Hypothalamus (tissue), 51 donors: ENCODE measurements at regions not wholly inside any gene's neighbourhood (a gene's known extent, or its start where the extent isn't known, plus 50 kb on each side); places are given as distances from the start of the nearest gene placed in this dataset.

Experiments
- DNase-seq, 51 donors: peaks; one replicate each; lab custom pipeline; 2025; lab: John Stamatoyannopoulos, UW

DNA sequence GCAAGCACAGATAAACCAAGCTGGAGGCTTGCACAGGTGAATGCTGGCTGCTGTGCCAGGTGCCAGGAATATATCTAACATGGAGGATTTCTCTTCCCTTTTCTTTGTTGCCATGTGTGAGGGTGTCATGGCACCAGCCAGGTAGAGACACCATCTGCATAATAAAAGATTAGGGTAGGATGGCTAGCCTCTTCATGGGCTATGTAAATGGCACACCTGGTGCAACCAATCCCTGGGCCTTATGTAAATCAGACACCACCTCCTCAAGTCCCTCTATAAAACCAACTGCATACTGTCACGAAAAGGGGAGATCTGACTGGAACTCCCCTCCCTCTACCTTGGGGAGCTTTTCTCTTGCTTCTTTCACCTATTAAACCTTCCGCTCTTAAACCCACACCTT, 322.5 kb upstream of the POM121L12 start:
- no peak for DNase-seq

DNA sequence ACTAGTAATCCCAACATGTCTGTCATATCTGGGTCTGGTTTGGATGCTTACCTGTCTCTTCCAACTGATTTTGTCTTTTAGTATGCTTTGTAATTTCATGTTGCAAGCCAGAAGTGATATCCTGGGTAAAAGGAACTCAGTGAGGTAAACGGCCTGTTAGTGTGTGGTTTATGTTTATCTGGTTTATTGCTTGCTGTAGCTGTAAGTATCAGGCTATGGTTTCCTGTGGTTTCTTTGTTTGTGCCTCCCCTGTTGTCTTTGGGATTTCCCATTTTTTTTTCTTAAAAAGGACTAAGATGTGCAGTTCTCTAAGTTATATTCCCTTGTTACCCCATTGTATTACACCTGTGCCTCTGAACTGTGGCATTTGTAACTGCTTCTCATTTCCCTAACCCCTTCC, 323.5 kb upstream of the POM121L12 start:
- DNase-seq: no peak

DNA sequence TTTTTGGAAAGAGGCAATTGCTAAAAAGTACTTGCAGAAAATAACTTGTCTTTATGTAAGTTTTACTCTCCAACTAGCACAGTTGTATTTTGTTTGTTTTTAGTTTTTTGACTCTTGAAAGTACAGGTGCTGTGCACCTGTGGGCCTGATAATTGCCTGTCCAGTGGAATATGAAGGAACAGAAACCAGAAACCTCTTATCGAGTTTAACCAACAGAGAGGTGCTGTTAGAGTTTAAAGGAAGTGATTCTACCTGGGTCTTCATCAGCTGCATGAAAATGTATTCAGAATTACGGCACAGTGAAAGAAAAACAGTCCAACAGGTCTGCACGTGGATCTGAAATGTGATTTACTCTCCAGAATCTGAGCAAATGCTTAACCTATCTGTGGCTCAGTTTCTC, 326.6 kb upstream of the POM121L12 start:
- no peak for DNase-seq

DNA sequence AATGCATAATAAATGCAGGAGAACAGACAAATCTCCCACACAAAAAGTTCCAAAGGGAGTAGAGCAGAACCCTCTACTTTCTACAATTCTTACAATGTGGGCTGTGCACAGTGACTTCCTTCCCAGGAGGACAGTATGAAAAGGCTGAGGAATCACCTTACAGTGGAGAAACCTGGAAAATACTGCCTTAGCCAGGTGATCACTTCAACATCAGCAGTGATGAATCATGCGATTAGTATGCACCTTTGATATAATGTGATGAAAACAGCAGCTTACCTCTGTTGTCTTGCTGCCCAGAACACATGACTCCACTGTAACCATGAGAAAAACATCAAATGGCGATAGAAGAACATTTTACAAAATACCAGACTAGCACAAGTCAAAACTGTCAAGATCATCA, 329.7 kb upstream of the POM121L12 start:
- no peak for DNase-seq

DNA sequence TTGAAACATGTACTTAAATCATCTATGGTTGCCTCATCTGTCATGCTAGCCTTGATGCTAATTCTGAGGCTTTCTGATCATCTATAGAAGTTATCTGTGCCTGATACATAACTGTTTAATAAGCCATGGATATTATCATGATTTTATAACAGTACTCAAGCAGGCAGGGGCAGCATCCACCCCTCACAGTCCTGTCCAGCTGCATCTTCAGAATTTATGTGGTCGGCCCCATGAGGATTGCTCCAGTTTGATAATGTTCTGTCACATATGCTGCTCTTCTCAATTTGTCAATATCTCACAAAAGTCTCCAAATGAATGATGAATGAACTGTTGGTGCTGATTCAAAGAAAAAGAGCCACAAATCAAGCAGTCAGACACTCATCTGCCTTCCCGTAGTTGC, 335.1 kb upstream of the POM121L12 start:
- no peak for DNase-seq

DNA sequence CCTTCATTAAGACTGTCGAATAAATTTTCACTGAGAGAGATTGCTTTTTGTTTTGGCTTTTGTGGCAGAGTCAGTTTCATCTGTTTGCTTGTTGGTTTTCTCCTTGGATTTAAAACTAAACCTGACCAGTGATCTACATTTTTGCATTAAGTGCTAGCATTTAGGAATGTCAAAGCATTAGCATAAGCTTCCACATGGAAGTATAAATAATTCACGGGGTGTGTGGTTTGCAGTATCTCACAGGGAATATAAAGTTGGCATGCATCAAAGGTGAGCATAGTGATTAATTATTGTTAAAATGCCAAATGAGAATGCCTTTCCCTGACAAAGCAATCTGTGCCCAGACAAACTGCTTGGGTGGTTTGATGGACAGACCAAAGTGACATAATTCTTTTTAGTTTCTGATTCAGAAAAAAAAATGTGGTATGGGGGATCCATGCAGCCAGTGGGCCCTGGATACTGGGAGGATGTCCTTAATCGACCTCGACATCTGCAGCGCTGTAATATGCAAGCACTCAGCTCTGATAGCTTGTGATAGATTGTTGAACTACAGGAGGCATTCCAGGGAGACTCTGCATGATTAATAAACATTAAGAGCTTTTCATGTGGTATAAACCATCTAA, 339.3 kb upstream of the POM121L12 start:
- no peak for DNase-seq

DNA sequence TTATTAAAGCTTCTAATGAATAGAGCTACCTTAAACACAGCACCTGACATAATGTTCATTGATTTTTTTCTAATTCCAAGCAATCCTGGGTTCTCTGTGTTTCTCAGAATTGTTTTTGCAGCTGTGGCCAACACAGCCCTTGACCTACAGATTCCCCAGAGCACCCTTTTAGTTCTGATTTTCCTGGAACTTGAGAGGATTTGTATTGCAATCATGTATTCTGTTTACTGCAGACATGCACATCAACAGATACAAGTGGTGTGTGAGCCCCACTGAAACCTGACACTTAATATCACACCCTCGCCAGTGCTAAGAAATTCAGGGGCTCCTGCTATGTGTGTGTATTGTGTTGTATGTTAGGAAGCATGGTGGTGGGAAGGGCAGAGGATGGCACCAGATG, 344.2 kb upstream of the POM121L12 start:
- no peak for DNase-seq

DNA sequence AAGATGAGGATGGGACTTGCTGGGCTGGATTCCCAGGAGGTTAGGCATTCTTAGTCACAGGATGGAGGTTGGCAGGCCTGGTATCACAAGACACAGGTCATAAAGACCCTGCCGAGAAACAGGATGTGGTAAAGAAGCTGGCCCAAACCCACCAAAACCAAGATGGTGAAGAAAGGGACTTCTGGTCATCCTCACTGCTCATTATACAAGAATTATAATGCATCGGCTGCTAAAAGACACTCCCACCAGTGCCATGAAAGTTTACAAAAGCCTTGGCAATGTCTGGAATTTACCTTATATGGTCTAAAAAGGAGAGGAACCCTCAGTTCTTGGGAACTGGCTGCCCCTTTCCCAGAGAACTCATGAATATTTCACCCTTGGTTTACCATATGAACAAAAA, 345.5 kb upstream of the POM121L12 start:
- DNase-seq: no peak

DNA sequence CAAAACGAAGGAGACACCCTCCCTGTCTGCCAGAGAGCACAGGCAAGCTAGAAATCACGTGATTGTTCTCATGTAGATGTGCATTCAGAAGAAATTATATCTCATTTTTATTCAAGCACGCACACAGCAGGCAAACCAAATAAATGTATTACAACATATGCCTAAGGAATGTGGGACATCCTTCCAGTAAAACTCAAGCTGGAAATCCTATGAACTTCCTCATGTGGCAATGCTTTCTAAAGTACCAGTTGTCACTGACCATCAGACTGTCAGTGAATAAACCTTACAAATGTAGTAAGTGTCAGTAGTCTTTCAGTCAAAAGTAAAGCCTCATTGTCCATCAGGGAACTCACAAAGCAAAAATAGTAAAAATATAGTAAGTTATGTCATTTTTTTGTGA, 350.1 kb upstream of the POM121L12 start:
- DNase-seq: no peak

DNA sequence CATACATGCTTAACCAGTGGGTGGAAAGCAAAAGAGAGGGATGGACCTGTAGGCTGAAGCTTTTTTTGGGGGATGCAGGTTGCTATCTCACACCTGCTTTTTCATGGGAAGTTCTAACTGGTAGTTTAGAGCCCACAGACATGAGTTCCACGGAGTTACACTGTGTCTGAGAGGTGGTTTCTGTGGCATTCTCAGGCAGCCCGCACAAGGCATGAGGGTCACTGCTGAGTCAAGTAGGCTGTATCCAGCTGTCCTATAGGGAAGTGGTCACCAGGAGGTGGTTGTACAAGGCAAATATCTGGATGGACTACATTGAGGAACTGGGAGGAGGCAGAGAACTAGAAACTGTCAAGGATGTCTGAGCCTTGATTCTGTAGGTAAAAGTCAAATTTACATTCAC, 351.0 kb upstream of the POM121L12 start:
- no peak for DNase-seq

DNA sequence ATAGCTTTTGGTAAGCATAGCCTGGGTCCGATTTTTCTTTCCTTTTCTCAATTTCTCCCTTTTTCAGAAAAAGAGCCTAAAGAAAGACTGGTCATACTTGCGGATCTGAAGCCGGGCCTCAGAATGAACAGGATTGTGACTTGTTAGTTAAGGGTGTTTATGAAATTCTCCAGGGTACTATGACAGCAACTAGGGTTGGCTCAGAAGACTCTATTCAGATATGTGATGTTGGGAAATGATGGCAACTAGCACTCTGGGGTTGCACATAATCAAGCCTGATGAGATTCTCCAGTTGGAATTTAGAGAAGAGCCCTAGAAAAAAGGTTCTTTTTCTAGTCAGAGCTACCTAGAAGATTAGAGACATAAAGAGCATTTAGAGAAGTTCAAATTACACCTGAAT, 352.4 kb upstream of the POM121L12 start:
- no peak for DNase-seq

DNA sequence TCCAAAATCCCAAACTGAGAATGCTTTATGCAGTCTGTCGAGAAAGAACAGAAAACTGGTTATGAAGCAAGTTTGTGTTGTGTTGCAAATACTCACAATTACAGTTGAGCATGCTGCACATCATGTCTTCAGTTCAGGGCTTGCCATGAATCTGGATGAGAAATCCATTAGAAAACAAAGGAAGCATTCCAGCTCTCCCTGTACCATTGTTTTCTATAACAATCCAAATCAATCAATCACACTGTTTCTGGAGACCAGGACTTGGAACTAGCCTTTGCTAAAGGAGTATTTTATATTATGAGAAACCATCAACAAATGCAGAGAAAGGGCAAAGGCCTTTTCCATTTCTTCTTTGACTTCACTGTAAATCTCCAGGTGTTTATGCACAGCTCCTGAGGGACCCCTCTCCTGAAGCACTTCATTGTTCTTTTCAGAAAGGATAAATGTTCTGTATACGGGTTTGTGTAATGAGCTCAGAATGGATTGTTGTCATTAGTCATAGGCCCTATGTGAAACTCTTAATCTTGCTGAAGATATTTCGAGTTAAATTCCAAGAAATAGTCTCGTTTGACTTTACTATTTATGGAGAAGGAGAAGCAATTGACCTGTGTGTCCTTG, 364.7 kb upstream of the POM121L12 start:
- DNase-seq: no peak

DNA sequence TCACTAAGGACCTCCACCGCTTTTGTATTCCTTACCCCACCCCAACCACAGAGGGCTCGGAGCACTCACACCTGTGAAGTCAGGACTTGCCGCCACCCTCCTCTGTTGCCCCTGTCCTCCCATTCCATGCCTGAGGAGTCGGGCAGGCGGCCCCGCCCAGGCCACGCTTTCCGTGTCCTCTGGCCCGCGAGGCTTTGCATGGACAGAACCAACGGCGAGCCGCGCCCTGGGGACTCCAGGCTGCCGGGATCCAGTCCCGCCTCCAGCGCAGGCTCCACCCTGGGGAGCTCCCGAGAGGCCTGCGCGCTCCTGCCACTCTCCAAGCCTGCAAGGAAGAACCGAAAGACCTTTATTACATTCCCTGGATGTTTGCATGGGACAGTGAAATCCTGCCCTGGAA, 366.4 kb upstream of the POM121L12 start:
- no peak for DNase-seq

DNA sequence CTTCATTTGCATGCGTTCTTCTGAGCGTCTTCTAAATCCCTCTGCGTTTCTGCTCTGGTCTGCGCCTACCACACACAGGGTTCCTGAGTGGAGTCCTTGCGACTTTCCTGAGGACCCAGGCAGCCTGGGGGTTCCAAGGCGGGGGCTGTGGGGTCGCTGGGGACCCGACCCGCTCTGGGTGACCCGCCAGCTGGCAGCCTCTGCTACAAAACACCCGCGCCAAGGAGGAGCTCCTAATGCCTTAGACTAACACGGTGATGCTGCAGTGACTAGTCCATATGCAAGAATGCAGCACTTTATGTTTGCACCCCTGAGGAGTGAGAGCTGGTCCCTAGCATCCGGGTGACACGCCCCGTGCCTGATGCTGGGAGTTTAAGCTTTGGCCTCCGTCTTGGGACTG, 367.0 kb upstream of the POM121L12 start:
- DNase-seq: no peak

DNA sequence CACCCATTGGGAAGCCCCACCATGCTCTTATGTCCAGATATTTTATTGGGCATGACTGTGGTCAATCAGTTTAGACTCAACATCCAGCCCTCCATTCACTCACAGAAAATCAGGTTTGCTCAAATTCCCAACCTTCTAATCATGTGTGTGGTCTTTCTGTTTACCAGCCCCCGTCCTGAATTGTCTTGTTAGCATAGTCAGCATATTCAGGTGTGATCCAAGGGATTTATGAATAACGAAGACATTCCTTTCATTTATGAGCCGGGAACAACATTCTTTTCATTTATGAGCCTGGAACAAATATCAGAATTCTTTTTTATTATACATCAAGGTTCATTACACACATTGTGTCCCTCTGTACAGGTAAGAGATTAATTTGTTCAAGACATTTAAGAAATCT, 376.3 kb upstream of the POM121L12 start:
- DNase-seq: no peak

DNA sequence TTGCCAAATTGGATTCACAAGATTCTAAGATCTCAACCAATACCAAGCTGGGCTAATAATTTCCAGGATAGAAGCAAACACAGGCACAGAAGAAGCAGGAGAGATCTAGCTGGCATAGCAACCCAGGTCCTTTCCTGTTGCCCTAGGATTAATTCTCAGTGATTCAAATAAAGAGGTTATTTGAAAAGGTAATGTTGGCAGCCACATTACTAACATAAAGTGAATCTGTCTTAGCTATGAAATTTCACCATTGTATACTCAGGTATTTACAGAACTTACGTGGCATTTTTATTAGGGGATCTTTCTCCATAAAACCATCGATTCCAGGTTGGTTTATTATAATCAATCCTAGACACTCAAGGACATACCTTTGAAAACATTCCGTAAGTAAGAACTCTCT, 379.3 kb upstream of the POM121L12 start:
- no peak for DNase-seq

DNA sequence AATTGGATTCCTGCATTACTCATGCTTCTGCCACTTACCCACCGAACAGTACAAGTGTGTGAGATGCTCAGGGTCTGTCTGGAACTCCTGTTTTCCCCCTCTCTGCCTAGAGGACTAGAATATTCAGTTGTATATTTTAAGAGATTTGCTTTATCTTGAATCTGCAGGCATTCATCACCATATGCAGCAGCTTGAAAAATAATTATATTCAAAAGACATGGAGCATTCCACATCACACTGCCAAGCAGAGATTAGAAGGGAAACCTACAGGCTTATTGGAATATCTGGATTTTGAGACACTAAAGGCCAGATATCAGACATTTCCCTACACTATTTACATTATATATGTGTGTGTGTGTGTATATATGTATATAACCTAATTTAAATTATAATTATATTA, 382.8 kb upstream of the POM121L12 start:
- DNase-seq: no peak

DNA sequence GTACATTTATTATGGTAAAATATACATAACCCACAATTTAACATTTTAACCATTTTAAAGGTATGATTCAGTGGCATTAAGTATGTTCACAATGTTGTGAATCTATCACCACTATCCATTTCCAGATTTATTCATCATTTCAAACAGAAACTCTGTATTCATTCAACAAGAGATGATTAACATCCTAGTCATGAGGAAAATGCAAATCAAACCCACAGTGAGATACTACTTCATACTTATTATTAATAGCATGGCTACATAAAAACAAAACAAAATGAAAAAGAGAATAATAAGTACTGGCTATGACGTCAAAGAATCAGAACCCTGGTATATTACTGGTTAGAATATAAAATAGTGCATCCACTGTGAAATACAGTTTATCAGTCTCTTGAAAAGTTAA, 386.6 kb upstream of the POM121L12 start:
- DNase-seq: no peak

DNA sequence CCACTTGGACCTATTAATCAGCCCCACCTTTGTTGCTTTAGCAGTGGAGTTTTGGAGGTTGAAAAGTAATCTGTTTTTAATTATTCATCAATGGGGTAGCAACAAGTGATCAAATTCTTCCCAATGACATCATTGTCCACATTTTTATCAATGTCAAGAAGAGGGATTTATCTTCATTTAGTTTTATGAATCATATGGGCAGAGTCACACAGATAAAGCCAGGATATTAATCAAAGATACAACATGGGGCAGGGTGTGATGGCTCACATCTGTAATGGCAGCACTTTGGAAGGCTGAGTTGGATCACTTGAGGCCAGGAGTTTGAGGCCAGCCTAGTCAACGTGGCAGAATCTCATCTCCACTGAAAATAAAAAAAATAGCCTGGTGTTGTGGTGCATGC, 388.4 kb upstream of the POM121L12 start:
- DNase-seq: no peak

DNA sequence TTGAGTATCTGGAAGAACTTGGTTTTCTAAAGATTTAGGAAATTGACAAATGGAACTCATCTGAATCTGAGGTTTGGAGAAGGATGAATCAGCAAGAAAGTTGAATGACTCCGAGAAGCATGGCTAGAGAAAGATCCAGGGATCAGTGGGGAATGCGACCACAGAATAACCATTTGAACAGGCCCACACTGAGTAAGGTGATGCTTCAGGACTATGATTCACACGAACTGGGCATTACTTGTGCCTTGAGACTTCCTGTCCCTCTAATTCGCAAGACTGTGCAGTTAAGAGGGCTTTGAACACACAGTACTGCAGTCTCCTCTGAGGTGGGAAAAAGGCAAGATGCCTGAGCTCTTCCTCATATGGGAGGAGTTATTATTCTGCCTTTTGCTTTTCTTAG, 395.5 kb upstream of the POM121L12 start:
- no peak for DNase-seq

DNA sequence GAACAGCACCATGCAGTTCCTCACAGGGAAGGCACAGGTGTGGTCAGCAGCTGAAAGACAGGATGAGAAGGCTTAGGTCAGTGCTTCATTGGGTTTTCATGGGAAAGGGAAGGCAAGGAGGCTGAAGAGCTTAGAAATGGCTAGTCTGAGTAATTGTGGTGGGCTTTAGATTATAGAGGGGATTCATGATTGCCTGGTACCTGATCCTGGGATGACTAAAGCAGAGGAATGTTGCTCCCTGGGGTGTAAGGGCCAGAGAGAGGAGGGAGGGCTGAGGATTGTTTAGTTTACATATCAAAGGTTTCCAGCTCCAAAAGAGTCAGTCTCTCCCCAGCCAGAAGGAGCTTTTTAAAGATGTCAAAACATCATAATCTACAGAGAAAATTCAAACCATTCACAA, 396.3 kb upstream of the POM121L12 start:
- DNase-seq: no peak

DNA sequence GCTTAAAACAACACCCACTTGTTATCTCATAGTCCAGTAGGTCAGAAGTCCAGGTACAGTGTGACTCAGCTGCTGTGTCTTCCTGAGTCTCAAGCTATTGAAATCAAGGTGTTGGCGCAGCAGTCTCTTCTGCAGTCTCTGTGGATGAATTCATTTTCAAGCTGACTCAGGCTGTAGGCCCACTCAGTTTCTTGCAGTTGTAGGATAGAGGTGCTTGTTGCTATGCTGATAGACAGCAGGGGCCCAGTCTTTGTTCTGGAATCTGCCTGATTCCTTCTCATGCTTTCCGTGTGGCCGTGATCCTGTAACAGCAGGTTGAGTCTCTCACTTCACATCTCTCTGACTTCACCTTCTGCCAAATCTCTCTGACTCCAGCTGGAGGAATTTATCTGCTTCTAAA, 400.4 kb upstream of the POM121L12 start:
- DNase-seq: no peak

DNA sequence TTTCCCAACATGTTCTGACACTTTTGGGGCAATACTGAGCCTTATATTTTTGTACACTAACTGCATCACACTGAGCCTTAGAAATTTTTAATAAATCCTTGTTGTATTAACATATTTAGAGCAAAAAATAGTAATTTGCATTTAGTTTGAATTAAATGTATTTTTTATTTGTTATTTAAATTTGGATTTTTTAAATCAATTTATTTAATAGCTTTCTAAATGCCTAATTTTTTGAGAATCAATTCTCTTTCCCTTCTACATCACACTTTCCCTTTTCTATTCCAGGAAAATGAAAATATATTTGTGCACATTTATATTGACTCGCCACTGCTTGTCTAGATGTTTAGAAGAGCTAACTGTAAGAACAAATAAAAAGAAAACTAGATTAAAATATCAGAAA, 414.6 kb upstream of the POM121L12 start:
- no peak for DNase-seq
